Stomach (tissue), 8 donors: ENCODE measurements at regions not wholly inside any gene's neighbourhood (a gene's known extent, or its start where the extent isn't known, plus 50 kb on each side); places are given as distances from the start of the nearest gene placed in this dataset.

Experiments used
- DNase-seq, 2 donors: peaks; one replicate each; pipeline versions ENCODE4 v3.0.0 to v3.0.0-alpha.2; 2013 to 2019
- H3K27ac ChIP-seq, 5 donors: fragments of 200-600 bp in 4 of 5; sonication (generic) in 4 of 5; one replicate each; pipeline ENCODE4 v1.5.1; 2013 to 2019; ENCODE audit warnings: mild to moderate bottlenecking in 1 of 5, moderate library complexity in 1 of 5
- H3K27me3 ChIP-seq, 3 donors: fragments of 200-600 bp; sonication (generic); one replicate each; pipeline ENCODE4 v1.5.1; 2017 to 2019; ENCODE audit warnings: mixed run types in 1 of 3
- H3K36me3 ChIP-seq, 4 donors: fragments of 200-600 bp; sonication (generic); 1 replicate in 3 of 4; 2 replicates in 1 of 4; pipeline ENCODE4 v1.5.1; 2016 to 2019
- H3K4me1 ChIP-seq, 4 donors: fragments of 200-600 bp; sonication (generic); one replicate each; pipeline ENCODE4 v1.5.1; 2016 to 2019
- H3K4me3 ChIP-seq, 4 donors: fragments of 200-600 bp; sonication (generic) in 3 of 4; one replicate each; pipeline ENCODE4 v1.5.1; 2016 to 2019; ENCODE audit warnings: mild to moderate bottlenecking in 1 of 4
- H3K9me3 ChIP-seq, 4 donors: fragments of 200-600 bp; sonication (generic); one replicate each; pipeline ENCODE4 v1.5.1; 2016 to 2019
- EP300 ChIP-seq: sonication (generic); formaldehyde crosslinking; IDR thresholded peaks from one replicate; pipeline ENCODE4 v1.6.1; 2017; ENCODE audit warnings: antibody characterized with exemption
- POLR2A ChIP-seq, 4 donors: fragments of 450-650 bp; IDR thresholded peaks; one replicate each; pipeline ENCODE4 v1.6.1; 2016; ENCODE audit warnings: antibody characterized with exemption in 4 of 4, control low read depth in 2 of 4, mild to moderate bottlenecking in 1 of 4, moderate library complexity in 1 of 4
- POLR2AphosphoS5 ChIP-seq, 3 donors: sonication (generic); formaldehyde crosslinking; IDR thresholded peaks; one replicate each; pipeline ENCODE4 v1.6.1; 2016; ENCODE audit warnings: antibody characterized with exemption in 3 of 3
- WGBS, 5 donors: extraction: QIAGEN DNeasy Blood & Tissue Kit in 3 of 5; methylation state at CpG; one replicate each; pipeline versions ENCODE4 v1.1.5 to v1.1.7; 2013 to 2018; 5-methylcytosine and 5-hydroxymethylcytosine counted together
- intact Hi-C: fragments of 100-400 bp; cut with DNase I; formaldehyde crosslinking; loops from one replicate; pipeline ENCODE4 v1.15.1; 2023; ENCODE audit warnings: low total_unique reads
- TF ChIP-seq, protein P1 (sequence below), 7 experiments: fragments of 450-650 bp in 4 of 7; fragments of 200-600 bp in 3 of 7; sonication (generic) in 3 of 7; IDR thresholded peaks; one replicate each; pipeline ENCODE4 v1.5.1; 2016 to 2019; ENCODE audit warnings: antibody characterized with exemption in 7 of 7, control low read depth in 2 of 7, mild to moderate bottlenecking in 1 of 7
- donor health status: healthy with polysubstance abuse.
- donor health status: Bipolar disorder and iron deficiency.
- donor health status: healthy.

GRCh38 chr13:80437231-80437630 is 96.3 kb upstream of the SPRY2 start:
- Histone ChIP-seq H3K9me3 (no peaks in the 10 kb centered on the region), H3K36me3 (no peaks in the 10 kb centered on the region), H3K4me1 (peaks cover 0 to 5% (median 0%) of the 10 kb centered on the region in 4 donors), H3K27ac (peak overlapping the region in 4 of 5 donors; percentile 29 to 58 (median 32)), H3K4me3 (no peak overlapping the region), H3K27me3 (no peaks in the 10 kb centered on the region)
- 48 to 67% (median 62%) methylated on average over 1 of the region's 1 CpG for WGBS, 5 donors
- intact Hi-C loops, result no loop called here
- TF ChIP-seq POLR2A (IDR thresholded peaks at IDR 0.05), result no peak
- no peak for TF ChIP-seq EP300
- TF ChIP-seq, protein P1, sequence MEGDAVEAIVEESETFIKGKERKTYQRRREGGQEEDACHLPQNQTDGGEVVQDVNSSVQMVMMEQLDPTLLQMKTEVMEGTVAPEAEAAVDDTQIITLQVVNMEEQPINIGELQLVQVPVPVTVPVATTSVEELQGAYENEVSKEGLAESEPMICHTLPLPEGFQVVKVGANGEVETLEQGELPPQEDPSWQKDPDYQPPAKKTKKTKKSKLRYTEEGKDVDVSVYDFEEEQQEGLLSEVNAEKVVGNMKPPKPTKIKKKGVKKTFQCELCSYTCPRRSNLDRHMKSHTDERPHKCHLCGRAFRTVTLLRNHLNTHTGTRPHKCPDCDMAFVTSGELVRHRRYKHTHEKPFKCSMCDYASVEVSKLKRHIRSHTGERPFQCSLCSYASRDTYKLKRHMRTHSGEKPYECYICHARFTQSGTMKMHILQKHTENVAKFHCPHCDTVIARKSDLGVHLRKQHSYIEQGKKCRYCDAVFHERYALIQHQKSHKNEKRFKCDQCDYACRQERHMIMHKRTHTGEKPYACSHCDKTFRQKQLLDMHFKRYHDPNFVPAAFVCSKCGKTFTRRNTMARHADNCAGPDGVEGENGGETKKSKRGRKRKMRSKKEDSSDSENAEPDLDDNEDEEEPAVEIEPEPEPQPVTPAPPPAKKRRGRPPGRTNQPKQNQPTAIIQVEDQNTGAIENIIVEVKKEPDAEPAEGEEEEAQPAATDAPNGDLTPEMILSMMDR (IDR thresholded peaks at IDR 0.05), result no peak
- TF ChIP-seq POLR2AphosphoS5 (IDR thresholded peaks at IDR 0.05), result no peak
- DNase-seq, result peak in 1 of 2 donors; percentile 12

DNA sequence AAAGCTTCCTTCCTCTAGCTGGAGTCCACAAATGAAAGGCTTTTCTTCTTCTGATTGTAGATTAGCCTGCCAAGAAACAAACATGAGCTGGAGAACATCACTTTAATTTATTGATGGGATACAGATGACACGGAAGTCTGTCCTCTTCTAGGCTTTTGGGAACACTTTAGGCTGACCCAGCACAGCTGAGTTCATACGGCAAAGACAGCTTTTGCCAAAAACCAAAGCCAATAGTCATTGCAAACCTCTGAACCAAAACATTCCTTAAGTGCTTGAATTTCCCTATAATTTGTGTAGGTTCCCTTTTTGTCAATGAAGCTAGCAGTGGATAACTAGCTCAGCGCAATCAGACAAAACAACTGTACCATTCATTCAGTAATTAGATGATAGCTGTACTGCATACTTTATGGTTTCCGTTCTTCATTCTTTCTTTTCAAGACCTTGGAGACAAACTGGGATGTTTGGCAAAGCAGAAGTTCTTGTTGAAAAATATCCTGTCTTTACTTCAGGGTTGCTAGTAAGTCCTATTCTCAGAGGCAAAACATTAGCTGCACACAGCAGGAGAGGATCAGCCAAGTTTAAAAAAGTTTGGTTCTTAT is 95.7 kb upstream of the SPRY2 start:
- intact Hi-C loops, result no loop called here
- H3K36me3 ChIP-seq, result no peaks in the 10 kb centered on the region
- WGBS, 5 donors, result 38 to 73% (median 60%) methylated on average over 4 of the region's 4 CpGs
- H3K4me3 ChIP-seq, result no peak overlapping the region
- H3K27ac ChIP-seq, result peak overlapping the region in 4 of 5 donors; percentile 29 to 58 (median 32)
- peak in 1 of 2 donors; percentile 84 for DNase-seq
- peaks cover 0 to 5% (median 0%) of the 10 kb centered on the region in 4 donors for H3K4me1 ChIP-seq
- H3K9me3 ChIP-seq, result no peaks in the 10 kb centered on the region
- H3K27me3 ChIP-seq, result no peaks in the 10 kb centered on the region
- TF ChIP-seq, protein P1 (IDR thresholded peaks at IDR 0.05), result no peak
- TF ChIP-seq EP300, result no peak
- TF ChIP-seq POLR2A (IDR thresholded peaks at IDR 0.05), result no peak
- no peak for TF ChIP-seq POLR2AphosphoS5 (IDR thresholded peaks at IDR 0.05)

DNA sequence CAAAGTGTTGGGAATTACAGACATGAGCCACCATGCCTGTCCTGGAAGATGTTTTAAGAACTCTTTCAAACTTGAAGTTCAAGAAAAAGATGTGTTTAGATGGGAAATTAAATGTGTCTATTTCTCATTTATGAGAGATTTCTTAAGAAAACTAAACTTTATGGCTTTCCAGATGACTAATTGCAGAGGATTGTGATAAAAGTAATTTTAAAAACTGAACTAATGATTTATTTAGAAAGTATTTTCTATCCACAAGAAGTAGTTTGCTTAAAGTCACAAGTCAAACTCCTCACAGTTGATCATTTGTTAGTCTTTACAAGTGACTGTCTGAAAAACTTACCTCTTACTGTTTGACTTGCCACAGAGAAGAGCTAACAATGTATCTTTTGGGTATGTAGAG is 89.6 kb upstream of the SPRY2 start:
- intact Hi-C loops, result no loop called here
- Histone ChIP-seq H3K4me1 (no peaks in the 10 kb centered on the region), H3K27me3 (no peaks in the 10 kb centered on the region), H3K27ac (no peak overlapping the region), H3K36me3 (no peaks in the 10 kb centered on the region), H3K4me3 (no peak overlapping the region), H3K9me3 (no peaks in the 10 kb centered on the region)
- no peak for DNase-seq
- no peak for TF ChIP-seq POLR2A (IDR thresholded peaks at IDR 0.05)
- no peak for TF ChIP-seq EP300
- TF ChIP-seq, protein P1 (IDR thresholded peaks at IDR 0.05), result no peak
- no peak for TF ChIP-seq POLR2AphosphoS5 (IDR thresholded peaks at IDR 0.05)

DNA sequence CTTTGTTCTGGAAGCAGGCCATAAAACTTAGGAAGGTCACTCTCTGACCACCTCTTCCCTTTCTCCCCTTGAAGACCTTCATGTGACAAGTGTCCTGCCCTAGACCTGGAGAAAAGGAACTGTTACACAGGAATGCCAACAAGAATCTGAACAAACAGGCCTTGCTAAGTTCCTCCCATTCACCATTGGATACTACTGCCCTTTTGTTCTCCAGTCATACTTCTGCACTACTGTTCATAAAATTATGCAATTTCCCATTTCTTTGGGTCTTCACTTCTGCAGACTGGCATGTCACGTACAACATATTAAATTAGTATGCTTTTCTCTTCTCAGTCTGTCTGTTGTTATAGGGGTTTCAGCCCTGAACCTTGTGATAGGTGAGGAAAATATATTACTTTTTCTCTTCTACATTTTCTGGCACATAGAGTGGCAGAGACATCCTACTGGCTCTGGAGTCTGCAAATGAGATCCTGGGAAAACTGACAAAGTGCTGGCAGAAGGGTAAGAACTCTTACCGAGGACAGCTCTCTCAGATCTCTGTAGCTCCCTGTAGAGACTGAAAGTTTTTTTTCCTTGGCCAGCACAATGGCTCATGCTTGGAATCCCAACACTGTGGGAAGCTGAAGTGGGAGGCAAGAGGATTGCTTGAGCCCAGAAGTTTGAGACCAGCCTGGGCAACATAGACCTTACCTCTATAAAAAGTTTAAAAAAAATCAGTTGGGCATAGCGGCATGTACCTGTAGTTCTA is 87.6 kb upstream of the SPRY2 start:
- Histone ChIP-seq H3K27me3 (no peaks in the 10 kb centered on the region), H3K9me3 (peaks cover 0 to 14% (median 8%) of the 10 kb centered on the region in 4 donors), H3K36me3 (no peaks in the 10 kb centered on the region), H3K27ac (no peak overlapping the region), H3K4me1 (no peaks in the 10 kb centered on the region), H3K4me3 (no peak overlapping the region)
- TF ChIP-seq POLR2A (IDR thresholded peaks at IDR 0.05) (no peak), POLR2AphosphoS5 (IDR thresholded peaks at IDR 0.05) (no peak), EP300 (no peak)
- TF ChIP-seq, protein P1 (IDR thresholded peaks at IDR 0.05), result no peak
- no peak for DNase-seq
- WGBS, 5 donors, result 77 to 92% (median 85%) methylated on average over 3 of the region's 3 CpGs
- intact Hi-C loops, result no loop called here
